ENCODE measurements at regions not wholly inside any gene's neighbourhood (a gene's known extent, or its start where the extent isn't known, plus 50 kb on each side); places are given as distances from the start of the nearest gene placed in this dataset.

- no peak for FAIRE-seq
- intact Hi-C loops (cut with micrococcal nuclease; ENCODE audit: unreplicated experiment): no loop called here
- Histone ChIP-seq H3K27ac (ENCODE audit: extremely low read length, insufficient read depth, low read length) (no peak overlapping the region), H3K4me2 (ENCODE audit: low read depth, low read length) (no peak overlapping the region), H3K4me1 (ENCODE audit: insufficient read depth, low read length) (no peaks in the 10 kb centered on the region), H3K9me3 (ENCODE audit: low read length) (no peaks in the 10 kb centered on the region), H4K20me1 (ENCODE audit: insufficient read depth, low read length) (no peaks in the 10 kb centered on the region), H3K4me3 (replicated peaks in 1 of 3; ENCODE audit: insufficient read depth in 1 of 3, low read depth in 2 of 3, low read length in 3 of 3) (no peak overlapping the region), H3K36me3 (replicated peaks in 1 of 2; ENCODE audit: control insufficient read depth in 1 of 2, insufficient read depth in 2 of 2, low read length in 2 of 2) (no peaks in the 10 kb centered on the region), H3K79me2 (ENCODE audit: insufficient read depth, low read length) (no peaks in the 10 kb centered on the region), H3K9ac (ENCODE audit: insufficient read depth, low read depth, low read length) (no peak overlapping the region), H3K27me3 (ENCODE audit: control insufficient read depth in 1 of 2, insufficient read depth in 2 of 2, low read length in 2 of 2) (no peaks in the 10 kb centered on the region; a peak in 1 of 5 replicates), H2AFZ (ENCODE audit: low read length) (no peak overlapping the region)
- CTCF ChIA-PET (ENCODE audit: low intra/inter-chr PET ratio, low total read pairs): no interaction called here
- POLR2A ChIA-PET: no interaction called here
- in situ Hi-C loops (cut with HindIII; ENCODE audit: extremely low pct_ligation_motif_present, low pct_unique_long_range_greater_than_20kb): no loop called here
- BruUV-seq (replicated peaks): no TSS peak
- ATAC-seq: no peak
- WGBS (ENCODE audit: low lambda C conversion rate): 0% methylated on average over 3 of the region's 3 CpGs
- TF ChIP-seq ZNF772 (CRISPR knock-in tag; IDR thresholded peaks at IDR 0.05): no peak
- no peak for TF ChIP-seq ARID5B (CRISPR knock-in tag; IDR thresholded peaks at IDR 0.05)
- no peak for TF ChIP-seq PATZ1 (CRISPR knock-in tag; IDR thresholded peaks at IDR 0.05)
- no peak for TF ChIP-seq ZNF136 (CRISPR knock-in tag; IDR thresholded peaks at IDR 0.05; ENCODE audit: low read depth)
- TF ChIP-seq KDM6A (CRISPR knock-in tag; IDR thresholded peaks at IDR 0.05; ENCODE audit: low read depth): no peak
- TF ChIP-seq CBFB (CRISPR knock-in tag; IDR thresholded peaks at IDR 0.05): no peak
- TF ChIP-seq HNF1A (IDR thresholded peaks at IDR 0.05; ENCODE audit: low read depth): no peak
- TF ChIP-seq HNF1A (CRISPR knock-in tag; IDR thresholded peaks at IDR 0.05; ENCODE audit: borderline replicate concordance): no peak
- no peak for TF ChIP-seq SAFB2 (CRISPR knock-in tag; IDR thresholded peaks at IDR 0.05; ENCODE audit: borderline replicate concordance, low read depth)
- no peak for TF ChIP-seq ELK4 (CRISPR knock-in tag; IDR thresholded peaks at IDR 0.05; ENCODE audit: borderline replicate concordance)
- no peak for DNase-seq (ENCODE audit: low spot score)
These were observed 67.6 kb upstream of the TENM4 start for GRCh38 chr11:79508461-79508860.
